Stimulated activated CD4-positive, alpha-beta T cell treated with anti-CD3 and anti-CD28 coated beads, Interleukin-4, amount 100 ng/mL, for 48 hours (primary cell): ENCODE measurements at regions not wholly inside any gene's neighbourhood (a gene's known extent, or its start where the extent isn't known, plus 50 kb on each side); places are given as distances from the start of the nearest gene placed in this dataset.
"Not testable (repeated sequence)": the region's sequence is repeated elsewhere in the genome, so short reads cannot be mapped to it uniquely, and the experiment has no call there.

Experiments
- DNase-seq, 2 donors: peaks; one replicate each; pipeline ENCODE4 v3.0.0-alpha.2; 2020; ENCODE audit warnings: low read depth in 2 of 2

GRCh38 chr2:82326180-82326767 is 2021.7 kb upstream of the LRRTM1 start:
- DNase-seq: not testable (repeated sequence)

DNA sequence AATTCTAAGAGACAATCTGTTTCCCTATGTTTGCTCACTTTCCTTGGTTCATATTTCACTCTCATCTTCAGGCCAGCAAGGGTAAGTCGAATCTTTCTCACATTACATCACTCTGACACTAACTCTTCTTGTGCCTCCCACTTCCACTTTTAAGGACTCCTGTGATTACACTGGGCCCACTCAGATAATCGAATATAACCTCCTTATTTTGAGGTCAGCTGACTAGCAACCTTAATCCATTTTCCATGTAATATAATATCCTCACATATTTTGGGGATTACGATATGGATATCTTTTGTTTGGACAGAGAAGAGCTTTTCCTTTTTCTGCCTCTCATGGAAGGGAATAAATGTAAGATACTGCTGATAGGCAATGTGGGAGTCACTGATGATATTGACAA is 2015.7 kb upstream of the LRRTM1 start:
- DNase-seq: no peak

DNA sequence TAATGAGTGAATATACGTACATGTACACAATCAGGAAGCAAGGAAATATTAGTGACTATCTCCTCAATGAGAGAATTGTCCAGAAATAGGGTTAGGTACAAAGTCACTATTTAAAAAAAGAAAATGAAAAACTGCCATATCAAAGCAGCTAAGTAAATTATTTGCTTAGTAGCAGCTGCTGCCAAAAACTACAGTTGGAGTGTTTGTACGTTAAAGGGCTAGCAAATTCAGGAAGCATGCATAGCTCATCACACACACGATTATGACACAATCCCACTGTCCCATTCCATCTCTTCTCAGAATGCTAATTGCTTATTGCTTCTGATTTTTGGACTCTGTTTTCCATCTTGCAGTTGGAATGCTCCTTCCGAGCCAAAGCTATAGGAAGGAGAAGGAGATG is 2012.5 kb upstream of the LRRTM1 start:
- DNase-seq: no peak

DNA sequence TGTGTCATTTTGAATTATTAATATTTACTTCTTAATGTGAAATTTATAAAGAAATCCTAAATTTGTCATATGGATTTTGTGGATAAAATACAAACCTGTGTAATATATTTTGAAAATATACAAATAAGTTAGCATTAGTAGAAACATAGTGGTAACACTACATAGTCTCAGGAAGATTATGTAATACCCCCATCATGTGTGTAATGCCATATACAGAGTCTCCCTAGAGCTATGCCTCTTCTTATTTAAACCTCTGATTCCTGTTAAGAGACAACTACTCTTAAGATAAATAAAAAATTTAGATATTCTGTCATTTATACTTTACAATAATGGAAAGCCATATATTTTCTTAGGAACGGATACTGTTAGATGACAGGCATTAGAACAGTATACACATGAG is 2012.0 kb upstream of the LRRTM1 start:
- DNase-seq: no peak

- DNase-seq: no peak
Observed at GRCh38 chr2:82314836-82315472, 2010.4 kb upstream of the LRRTM1 start.

DNA sequence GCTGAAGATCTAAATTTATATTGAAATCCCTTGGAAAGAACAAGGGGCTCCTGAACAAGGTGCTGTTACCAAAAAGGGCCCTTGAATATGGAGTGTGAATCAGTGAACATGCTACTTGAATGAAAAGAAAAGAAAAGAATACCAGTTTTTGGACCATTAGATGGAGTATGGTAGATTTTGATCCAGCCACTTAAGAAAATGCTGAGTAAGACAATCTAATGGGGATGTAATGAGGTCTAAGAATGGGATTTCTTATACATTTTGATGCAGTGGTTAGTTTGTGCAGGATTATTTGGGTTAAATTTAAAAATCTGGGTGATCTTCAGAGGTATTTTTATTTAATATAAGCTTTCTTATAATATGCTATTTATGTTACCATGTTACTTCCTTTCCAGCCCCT is 2003.0 kb upstream of the LRRTM1 start:
- no peak for DNase-seq

GRCh38 chr2:82301506-82301905 is 1997.0 kb upstream of the LRRTM1 start:
- DNase-seq: no peak

GRCh38 chr2:82289446-82289845 is 1984.9 kb upstream of the LRRTM1 start:
- DNase-seq: no peak

DNA sequence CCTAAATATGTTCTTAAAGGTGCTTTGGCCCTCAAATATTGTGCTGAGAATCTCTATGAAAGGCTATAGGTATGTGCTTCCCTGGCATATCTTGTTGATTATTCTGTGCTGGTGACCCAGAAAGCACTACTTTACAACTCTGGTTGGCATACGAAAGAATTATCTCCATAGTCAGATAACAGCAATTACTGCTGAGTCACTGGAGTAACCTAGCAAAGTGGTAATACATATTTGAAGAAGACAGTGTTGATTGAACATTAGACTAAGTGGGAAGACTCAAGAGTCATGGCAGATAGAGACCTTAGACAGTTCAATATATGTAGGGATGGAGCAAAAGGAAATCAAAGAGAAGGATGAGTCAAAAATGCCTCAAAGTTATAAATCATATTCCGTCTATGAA is 1978.5 kb upstream of the LRRTM1 start:
- DNase-seq: no peak

- no peak for DNase-seq
Observed at GRCh38 chr2:82282111-82282882, 1977.7 kb upstream of the LRRTM1 start.

DNA sequence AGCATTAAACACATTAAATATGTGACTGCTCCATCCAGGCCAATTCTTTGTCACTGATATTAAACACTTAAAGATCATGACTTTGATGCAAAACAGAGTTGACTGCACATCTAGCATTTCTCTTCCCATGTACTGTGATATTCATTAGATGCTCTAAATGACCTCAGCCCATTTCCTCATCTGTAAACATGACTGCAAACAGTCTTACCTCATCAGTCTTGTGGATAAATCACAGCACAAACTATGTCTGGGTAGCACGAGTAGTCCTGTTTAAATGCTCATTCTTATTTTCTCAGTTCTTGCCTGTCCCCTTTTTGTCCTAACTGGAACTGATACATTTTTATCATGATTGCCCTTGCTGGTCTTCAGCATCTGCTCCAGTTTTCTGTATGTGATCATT is 1974.8 kb upstream of the LRRTM1 start:
- no peak for DNase-seq

GRCh38 chr2:82278416-82278815 is 1973.9 kb upstream of the LRRTM1 start:
- DNase-seq: no peak

GRCh38 chr2:82275599-82275998 is 1971.0 kb upstream of the LRRTM1 start:
- DNase-seq: no peak

DNA sequence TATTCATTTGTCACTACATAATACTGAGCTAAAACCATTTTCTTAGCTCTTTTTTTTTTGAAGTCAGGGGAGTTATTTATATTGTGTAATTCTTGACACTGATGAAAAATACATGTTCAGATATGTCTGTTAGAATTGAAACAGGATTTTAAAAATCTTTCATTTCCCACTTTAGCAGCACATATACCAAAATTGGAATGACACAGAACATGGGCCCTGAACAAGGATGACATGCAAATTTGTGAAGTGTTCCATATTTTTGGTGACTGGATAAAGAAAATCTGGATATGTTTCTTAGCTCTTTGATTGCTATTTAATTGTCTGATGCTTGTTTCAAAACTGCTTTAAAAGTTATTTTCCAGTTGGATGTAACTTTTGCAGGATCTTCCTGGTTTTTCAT is 1963.9 kb upstream of the LRRTM1 start:
- DNase-seq: no peak

DNA sequence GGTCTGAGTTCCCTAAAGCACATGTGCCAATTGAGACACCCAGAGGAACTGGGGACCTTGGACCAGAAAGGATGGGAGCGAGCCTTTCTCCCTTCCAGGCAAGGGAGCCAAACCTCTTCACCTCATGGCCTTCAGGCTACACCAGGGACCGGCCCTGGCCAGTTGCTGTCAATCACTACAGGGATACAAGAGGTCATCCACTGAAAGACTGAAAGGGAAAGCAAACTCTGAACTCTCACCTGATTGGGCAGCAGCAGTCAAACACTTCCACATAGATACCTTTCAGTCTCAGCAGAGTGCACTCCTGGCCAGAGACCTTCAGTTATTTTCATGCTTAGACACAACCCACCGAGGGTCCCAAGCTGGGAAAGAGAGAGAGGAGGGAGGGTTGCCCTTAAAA is 1956.0 kb upstream of the LRRTM1 start:
- no peak for DNase-seq

DNA sequence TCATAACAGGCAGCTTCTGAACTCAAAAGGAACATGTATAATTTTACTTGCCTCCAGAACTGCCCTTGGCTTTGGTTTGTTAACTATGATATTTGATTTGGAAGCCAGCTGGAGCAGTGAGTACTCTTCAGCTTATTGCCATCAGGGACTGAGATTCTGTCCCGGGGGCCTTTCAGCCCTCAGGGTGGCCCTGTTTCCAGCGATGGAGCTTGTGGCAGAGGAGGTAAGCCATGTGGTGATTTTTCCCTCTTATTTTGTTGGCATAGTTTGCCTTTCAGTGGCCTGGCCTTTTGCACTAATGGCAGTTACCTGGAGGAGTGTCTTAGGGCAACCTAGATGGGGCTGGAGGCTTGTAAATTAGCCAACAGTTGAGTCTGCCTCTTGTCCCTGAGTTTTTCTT is 1955.0 kb upstream of the LRRTM1 start:
- no peak for DNase-seq

GRCh38 chr2:82257796-82258555 is 1953.4 kb upstream of the LRRTM1 start:
- DNase-seq: no peak

DNA sequence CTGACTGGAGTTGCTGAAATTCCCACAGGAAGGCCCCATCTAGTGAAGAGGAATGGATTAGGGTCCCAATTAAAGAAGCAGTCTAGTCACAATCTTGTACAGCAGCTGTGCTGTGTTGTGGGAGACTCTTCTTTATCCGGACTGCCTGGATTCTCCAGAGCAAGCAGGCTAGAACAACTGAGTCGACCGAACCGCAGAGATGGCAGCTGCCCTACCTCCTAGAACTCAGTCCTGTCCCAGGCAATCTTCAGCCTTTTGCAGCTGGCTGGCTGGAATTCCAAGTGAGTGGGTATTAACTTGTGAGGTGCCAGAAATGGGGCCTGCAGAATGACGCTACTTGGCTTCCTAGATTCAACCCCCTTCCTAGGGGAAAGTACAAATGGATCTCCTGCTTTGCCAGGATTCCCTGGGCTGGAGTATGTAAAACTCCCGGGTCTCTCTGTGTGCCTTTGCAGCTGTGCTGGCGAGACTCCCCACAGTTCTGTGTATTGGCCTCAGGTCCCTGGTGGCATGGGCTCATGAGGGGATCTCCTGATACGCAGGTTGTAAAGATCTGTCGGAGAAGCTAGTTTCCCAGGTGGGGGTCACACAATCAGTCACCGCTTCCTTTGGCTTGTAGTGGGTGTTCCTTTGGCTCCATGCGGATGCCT is 1952.6 kb upstream of the LRRTM1 start:
- no peak for DNase-seq

DNA sequence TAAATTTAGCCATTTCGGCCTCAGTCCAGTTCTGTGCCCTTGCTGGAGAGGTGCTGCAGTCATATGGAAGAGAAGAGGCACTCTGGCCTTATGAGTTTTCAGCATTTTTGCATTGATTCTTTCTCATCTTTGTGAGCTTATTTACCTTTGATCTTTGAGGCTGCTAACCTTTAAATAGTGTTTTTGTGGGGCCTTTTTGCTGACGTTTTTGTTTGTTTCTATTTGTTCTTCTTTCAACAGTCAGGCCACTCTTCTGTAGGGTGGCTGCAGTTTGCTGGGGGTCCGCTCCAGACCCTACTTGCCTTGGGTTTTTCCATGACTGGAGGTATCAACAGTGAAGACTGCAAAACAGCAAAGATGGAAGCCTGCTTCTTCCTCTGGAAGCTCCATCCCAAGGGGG is 1951.7 kb upstream of the LRRTM1 start:
- DNase-seq: no peak

DNA sequence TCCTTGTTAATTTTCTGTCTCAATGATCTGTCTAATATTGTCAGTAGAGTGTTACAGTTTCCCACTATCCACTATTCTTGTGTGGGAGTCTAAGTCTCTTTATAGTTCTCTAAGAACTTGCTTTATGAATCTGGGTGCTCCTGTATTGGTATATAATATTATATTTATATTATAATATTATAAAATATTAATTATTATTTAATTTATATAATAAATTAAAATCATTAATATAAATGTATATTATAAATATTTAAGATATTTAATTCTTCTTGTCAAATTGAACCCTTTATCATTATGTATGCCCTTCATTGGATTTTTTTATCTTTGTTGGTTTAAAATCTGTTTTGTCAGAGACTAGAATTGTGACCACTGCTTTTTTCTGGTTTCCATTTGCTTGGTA is 1950.2 kb upstream of the LRRTM1 start:
- DNase-seq: no peak

DNA sequence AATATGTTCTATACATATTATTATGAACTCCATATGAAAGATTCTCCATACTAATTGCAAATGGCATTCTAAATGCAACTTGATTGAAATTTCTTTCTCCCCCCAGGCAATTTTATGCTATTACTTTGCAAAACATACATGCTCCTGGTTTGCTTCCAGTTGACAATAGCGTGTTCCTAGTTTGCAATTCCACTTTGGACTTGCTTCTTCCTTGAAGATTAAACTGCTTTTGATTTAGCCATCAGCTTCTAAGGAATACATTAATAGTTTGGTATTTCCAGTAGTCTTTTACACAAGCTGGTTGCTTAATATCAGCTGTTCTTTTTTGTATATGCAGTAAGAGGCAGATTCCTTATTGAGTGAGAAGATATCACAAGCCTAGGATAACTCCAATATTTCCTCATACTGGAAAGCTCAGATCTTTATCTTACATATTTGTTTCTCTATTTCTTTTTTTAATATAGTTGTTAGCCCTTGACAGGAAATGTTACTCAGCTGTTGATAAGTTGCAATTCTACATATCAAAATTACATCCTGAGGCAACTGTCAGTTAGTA is 1941.7 kb upstream of the LRRTM1 start:
- DNase-seq: no peak

GRCh38 chr2:82239176-82239575 is 1934.6 kb upstream of the LRRTM1 start:
- DNase-seq: no peak
